ENCODE measurements at regions not wholly inside any gene's neighbourhood (a gene's known extent, or its start where the extent isn't known, plus 50 kb on each side); places are given as distances from the start of the nearest gene placed in this dataset.

- DNase-seq (ENCODE audit: low spot score) = no peak
Measured at GRCh38 chr5:74342948-74343682, 297.4 kb downstream of the ENC1 start.

DNA sequence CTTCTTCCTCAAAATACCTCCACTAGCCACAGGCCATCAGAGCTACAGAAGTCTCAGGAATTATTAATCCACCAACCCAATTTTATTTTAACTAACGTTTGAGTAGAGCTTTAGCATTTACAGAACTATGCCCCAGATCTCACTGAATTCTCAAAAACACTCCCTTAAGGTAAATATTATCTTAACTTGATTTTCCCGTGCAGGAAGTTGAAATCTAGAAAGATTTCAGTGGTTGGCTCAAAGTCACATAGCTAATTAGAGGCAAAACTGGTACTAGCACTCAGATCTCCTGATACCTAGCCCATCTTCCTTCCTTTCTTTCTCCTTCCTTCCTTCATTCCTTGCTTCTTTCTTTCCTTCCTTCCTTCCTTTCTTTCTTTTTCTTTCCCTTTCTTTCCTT, 298.3 kb downstream of the ENC1 start:
- no peak for DNase-seq (ENCODE audit: low spot score)

- no peak for DNase-seq (ENCODE audit: low spot score)
Measured at GRCh38 chr5:74341221-74341620, 299.3 kb downstream of the ENC1 start.

- no peak for DNase-seq (ENCODE audit: low spot score)
Measured at GRCh38 chr5:74340476-74340875, 300.1 kb downstream of the ENC1 start.

DNA sequence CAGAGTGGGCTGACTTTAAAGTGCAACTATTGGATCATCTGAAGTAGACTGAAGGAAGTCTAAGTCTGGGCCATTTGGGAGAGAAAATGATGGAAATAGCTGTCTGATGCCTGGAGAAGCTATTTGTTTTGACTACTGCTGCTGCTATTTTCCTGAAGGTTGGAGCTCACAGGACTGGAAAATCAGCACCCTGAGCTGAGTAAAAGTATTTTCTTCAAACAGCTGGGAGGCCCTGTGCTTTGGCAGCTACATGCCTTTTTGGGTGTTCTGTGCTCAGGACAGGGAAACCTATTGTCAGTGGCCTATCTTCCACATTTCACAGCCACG, 302.6 kb downstream of the ENC1 start:
- no peak for DNase-seq (ENCODE audit: low spot score)

DNA sequence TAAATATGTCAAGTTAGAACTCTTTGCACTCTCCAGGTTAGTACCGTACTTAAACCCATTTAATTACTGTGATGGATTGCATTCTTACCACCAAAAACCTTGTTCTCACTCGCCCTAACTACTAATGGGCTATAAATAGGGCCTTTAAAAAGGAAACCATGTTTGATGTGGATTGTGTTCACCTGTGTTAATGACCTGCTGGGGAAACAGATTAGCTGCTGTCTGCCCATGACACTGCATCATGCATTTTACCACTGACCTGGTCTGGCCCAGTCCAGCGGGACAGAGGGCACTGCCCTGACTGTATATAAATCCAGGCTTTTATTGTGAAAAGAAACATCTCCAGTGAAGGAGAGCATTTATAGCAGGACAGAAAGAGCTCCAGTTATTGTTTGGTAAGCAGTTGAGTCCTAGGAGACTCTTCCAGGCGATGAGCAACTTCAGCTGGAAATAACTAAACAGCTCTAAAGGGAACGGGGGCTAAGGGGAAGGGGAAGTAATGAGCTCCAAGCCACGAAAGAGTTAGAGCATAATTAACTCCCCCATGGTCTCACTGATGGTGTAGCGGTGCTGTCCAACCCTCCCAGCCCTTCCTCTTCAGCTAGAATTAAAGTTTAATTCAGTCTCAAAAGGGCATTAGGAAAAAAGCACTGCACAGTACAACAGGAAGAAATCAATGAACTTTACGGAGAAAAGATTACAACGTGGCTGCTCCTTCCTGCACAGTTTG, 303.1 kb downstream of the ENC1 start:
- DNase-seq (ENCODE audit: low spot score) = no peak

DNA sequence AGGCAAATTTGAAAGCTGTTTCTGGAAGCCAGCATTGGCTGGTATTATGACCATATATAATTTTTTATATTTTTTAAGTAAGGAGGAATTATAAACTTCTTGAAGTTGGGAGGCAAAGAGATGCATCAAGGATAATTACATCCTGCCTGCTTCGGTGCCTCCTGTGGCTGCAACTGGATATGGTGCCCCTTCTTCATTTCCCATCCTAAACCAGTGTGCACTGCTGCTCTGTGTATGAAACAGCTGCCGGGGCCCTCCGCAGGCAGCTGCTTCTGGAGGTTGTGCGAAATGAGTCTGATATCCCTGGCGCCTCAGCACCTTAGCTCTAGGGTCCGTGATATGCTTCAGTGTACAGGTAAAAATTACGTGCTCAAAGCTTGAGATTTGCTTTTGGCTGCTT, 304.2 kb downstream of the ENC1 start:
- peak; percentile 28 for DNase-seq (ENCODE audit: low spot score)

- DNase-seq (ENCODE audit: low spot score) = no peak
Measured at GRCh38 chr5:74334762-74335384, 305.7 kb downstream of the ENC1 start.

DNA sequence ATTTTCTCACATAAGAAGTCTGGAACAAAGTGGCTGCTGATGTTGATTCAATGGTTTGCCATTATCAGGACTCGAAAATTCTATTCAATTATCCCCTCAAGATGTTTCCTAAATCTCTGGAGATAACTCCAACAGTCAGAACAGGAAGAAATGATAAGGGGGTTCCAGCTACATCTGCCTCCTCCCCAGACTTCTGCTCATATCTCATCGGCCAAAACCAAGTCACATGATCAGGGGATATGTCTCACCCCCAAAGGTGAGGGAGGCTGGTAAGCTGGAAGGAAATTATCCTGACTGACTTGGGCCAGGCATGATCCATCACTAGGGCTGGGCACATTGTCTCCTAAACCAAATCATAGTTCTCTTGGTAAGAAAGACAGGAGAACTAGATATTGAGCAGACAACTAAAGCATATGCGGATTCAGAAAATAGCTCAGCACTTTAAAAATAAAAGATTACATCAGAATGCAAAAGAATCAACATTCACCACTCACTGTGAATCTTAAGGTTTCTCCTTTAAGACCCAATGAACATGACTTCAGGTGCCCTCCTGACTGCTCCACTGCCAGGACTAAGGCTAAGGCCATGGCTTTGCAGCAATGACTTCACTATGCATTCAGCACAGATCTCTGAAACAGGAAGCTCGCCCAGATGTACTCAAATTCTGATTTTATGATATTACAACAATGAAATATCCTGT, 306.3 kb downstream of the ENC1 start:
- no peak for DNase-seq (ENCODE audit: low spot score)

- DNase-seq (ENCODE audit: low spot score) = no peak
Measured at GRCh38 chr5:74333430-74333829, 307.1 kb downstream of the ENC1 start.

DNA sequence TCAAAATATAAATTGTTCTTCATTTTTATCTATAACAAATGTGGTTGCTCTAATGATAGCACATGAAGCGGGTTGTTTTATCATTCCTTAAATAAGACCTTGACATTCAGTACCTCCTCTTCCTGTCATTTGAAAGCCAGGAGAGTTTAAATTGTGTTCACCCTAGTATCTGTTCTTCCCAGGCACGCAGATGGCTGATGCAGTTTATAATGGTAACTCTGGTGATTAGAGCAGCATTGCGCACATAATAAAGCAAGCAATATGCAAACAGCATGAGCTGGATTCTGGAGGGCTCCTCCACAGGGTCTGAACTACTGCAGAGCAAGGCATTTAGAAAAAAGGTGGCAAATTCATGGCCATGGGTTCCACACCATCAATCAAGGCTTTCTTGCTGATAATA, 307.8 kb downstream of the ENC1 start:
- DNase-seq (ENCODE audit: low spot score) = no peak

DNA sequence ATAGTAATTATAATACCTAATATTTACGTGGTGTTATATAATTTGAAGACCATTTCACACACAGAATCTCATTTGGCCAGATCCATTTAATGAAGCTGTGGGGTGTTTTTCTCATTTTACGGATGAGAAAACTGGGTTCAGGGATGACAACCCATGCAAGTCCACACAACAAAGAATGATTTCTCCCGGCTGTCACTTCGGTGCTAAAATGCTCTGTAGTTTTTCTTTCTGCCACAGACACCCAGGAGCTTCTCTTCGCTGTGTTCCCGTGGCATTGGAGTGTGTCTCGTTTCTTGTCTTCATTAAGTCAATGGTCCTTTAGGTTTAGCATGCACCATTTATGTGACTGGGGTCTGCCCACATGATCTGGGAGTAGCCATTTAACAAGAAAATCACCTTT, 308.5 kb downstream of the ENC1 start:
- DNase-seq (ENCODE audit: low spot score) = no peak

GRCh38 chr5:74328221-74328630, 312.3 kb downstream of the ENC1 start:
- DNase-seq (ENCODE audit: low spot score) = no peak

DNA sequence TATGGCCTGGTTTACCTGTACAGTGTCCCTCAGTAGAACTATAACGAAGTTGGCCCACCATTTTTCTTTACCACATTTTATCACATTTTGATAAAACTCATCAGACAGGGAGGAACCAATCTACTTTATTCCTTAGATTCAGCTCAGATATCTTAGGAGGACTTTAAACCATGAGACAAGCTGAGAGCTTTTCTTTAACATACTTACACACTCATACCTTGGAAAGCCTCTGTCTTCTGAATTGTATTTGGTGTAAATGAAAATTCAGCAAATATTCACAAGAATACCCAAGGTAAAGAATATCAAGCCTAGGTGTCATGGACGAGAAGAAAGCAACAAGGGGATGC, 313.2 kb downstream of the ENC1 start:
- no peak for DNase-seq (ENCODE audit: low spot score)

DNA sequence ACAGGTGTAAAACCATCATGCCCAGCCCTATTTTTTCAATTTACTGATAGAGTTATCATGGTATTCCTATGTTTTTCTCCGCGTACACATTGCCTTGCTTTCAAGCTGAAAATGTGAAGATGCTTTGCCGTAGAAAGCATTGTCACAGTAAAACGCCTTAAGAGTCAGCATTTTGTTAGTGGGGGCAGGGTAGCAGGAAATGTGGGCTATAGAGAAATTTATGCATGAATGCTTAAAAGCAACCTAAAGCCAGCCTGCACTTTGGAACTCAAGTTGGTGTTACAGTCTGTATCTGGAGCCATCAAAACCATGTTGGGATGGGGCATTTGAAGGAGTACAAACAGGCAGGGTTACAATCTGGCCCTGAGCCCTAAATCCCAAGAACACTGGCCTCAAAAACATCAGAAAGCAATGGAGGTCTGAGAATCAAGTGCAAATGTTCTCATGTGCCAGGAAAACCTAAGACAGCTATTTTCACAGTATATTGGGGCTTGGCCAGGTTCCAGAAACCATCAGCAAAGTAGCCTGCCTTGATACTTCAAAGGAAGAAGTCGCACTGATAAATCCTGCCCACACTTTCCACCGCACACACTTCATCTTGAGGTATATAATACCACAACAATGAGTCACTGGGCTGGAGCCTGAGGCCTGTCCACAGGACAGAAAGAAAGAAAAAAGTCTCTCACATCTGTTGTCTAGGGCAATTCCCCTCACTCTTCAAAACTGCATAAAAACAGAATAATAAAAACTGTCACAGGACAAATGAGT, 313.8 kb downstream of the ENC1 start:
- peak; percentile 26 for DNase-seq (ENCODE audit: low spot score)

DNA sequence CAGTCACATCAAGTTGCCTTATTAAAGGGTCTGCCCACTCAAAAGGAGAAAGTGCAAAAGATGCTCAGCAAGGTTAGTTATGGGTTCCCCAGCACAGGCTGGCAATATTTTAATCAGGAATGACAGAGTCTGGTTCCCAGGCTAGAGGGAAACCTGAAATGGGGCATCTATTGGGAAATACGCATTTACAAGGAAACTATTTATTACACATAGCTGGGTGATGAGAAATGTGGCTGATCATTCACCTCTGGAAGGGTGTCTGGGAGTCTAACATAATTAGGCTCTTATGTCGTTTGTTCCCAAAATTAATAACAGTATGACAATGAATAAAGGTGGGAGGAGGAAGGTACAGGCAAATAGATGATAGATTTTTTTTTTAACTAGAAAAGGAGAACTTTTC, 314.7 kb downstream of the ENC1 start:
- no peak for DNase-seq (ENCODE audit: low spot score)

- no peak for DNase-seq (ENCODE audit: low spot score)
Measured at GRCh38 chr5:74324556-74324955, 316.0 kb downstream of the ENC1 start.

DNA sequence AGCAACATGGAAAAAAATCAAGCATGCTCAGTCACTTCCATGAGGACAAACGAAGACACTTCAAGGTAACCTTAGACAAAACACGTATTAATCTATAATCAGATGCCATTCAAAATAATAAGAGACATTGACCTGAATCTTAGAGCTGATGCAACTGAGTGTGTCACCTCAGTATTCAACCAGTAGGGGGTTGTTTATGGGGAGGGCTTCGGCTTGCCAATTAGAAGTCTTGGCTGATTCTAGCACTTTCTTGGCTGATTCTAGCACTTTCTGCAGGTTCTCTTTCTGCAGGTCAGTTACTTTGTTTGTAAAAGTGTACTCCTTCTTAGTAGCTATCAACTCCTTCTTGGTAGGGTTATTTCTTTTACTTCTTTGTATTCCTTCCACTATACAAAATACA, 317.6 kb downstream of the ENC1 start:
- DNase-seq (ENCODE audit: low spot score) = no peak

- no peak for DNase-seq (ENCODE audit: low spot score)
Measured at GRCh38 chr5:74322191-74322590, 318.3 kb downstream of the ENC1 start.

DNA sequence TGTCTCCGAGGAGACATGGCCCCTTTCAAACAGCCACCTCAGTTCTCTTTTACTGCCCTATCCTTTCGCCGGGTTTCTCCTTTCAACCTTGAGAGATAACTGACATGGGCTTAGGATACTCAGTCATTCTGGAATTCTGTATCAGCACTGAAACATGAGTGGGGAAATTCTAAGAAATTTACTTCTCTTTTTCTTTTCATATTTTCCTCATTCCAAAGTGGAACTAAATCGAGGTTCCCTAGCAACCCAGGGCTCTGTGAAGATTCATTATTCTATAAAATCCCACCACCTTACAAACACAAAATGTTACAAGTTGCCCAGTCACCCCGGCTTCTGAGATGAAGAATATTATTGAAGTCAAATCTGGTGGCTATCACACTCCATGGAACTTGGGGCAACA, 319.2 kb downstream of the ENC1 start:
- DNase-seq (ENCODE audit: low spot score) = no peak

- DNase-seq (ENCODE audit: low spot score) = no peak
Measured at GRCh38 chr5:74320526-74320925, 320.0 kb downstream of the ENC1 start.

DNA sequence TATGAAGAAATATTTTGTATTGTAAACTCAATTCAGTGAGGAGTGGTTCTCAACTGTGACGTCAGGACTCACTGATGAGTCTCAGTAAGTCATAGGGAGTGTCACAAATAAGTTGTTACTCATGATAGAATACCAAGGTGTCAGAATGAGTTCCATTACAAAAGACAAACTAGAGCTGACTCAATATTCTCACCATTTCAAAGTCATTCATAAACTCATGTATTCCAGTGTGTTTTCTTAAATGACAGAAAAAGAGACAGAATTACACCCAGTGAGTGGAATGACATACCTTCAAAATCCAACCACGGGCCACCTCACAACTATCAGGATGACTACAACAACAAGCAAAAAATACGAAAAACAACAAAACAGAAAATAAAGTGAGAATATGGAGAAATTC, 321.5 kb downstream of the ENC1 start:
- no peak for DNase-seq (ENCODE audit: low spot score)
